HepG2 (cell line): ENCODE measurements at regions not wholly inside any gene's neighbourhood (a gene's known extent, or its start where the extent isn't known, plus 50 kb on each side); places are given as distances from the start of the nearest gene placed in this dataset.

Source experiments
- ASH2L ChIP-seq: fragments of 300-600, 200-600 bp; sonication (generic); IDR thresholded peaks from 2 replicates; pipeline ENCODE4 v1.7.0; 2017; ENCODE audit warnings: low read depth, mild to moderate bottlenecking, moderate library complexity, mixed read lengths, low read length; ENCODE audit not compliant: insufficient read length
- CTCF ChIP-seq: sonication (generic); formaldehyde crosslinking; IDR thresholded peaks from 2 replicates; pipeline ENCODE4 v1.5.0; 2020; ENCODE audit warnings: mild to moderate bottlenecking, missing genetic modification reagents, moderate library complexity
- REXO4 ChIP-seq: sonication (generic); formaldehyde crosslinking; IDR thresholded peaks from 2 replicates; pipeline ENCODE4 v1.8.0; 2022; ENCODE audit warnings: missing genetic modification reagents, mild to moderate bottlenecking, borderline replicate concordance
- U2AF2 ChIP-seq: fragments of 200-400 bp; formaldehyde crosslinking; IDR thresholded peaks from 2 replicates; pipeline ENCODE4 v1.6.1; 2017; ENCODE audit warnings: low read depth, mild to moderate bottlenecking, low read length

GRCh38 chr1:222053790-222054294 lies 312.0 kb upstream of the DUSP10 start:
- no peak for TF ChIP-seq ASH2L
- TF ChIP-seq REXO4 = no peak
- no peak for TF ChIP-seq U2AF2
- TF ChIP-seq CTCF (CRISPR knock-in tag) = no peak
